ENCODE measurements at regions not wholly inside any gene's neighbourhood (a gene's known extent, or its start where the extent isn't known, plus 50 kb on each side); places are given as distances from the start of the nearest gene placed in this dataset.

DNA sequence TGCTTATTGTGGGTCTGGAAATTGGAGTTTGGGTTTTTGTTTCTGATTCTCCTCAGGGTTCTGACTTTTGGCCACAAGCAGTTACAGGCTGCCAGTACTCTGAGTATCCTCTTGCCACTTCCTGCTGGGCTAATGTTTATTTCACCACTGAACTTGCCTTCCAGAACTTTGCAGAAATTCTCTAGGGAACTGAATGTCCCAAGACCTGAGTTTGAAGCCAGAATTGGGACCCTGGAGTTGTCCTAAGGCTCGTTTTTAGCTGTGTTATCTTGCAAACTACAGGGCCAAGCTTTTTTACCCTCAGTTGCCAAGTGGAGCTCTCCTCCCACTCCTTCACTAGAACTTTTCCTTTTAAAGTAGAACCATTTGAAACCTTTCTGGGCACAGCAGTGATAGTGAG, 89.9 kb downstream of the FAT3 start:
- Histone ChIP-seq H3K79me2 (ENCODE audit: insufficient read depth, low read length) (no peaks in the 10 kb centered on the region), H4K20me1 (ENCODE audit: insufficient read depth, low read length) (no peaks in the 10 kb centered on the region), H2AFZ (ENCODE audit: low read depth, low read length) (peak overlapping the region; percentile 12; the same call in 1 of the 2 replicates), H3K27ac (ENCODE audit: low read length) (no peak overlapping the region), H3K4me2 (ENCODE audit: insufficient read depth, low read length) (no peak overlapping the region), H3K9ac (ENCODE audit: low read depth, low read length) (no peak overlapping the region), H3K4me3 (ENCODE audit: low read depth in 1 of 2, low read length in 2 of 2) (no peak overlapping the region), H3K36me3 (ENCODE audit: insufficient read depth, low read length) (no peaks in the 10 kb centered on the region), H3K4me1 (ENCODE audit: insufficient read depth, low read length) (peaks cover 6% of the 10 kb centered on the region), H3K27me3 (ENCODE audit: insufficient read depth, low read length, poor library complexity) (no peaks in the 10 kb centered on the region), H3K9me3 (ENCODE audit: insufficient read depth, low read length, severe bottlenecking) (no peaks in the 10 kb centered on the region)
- ATAC-seq (ENCODE audit: insufficient read depth, low read depth) (no peak), DNase-seq (no peak)
- TF ChIP-seq, protein P1, sequence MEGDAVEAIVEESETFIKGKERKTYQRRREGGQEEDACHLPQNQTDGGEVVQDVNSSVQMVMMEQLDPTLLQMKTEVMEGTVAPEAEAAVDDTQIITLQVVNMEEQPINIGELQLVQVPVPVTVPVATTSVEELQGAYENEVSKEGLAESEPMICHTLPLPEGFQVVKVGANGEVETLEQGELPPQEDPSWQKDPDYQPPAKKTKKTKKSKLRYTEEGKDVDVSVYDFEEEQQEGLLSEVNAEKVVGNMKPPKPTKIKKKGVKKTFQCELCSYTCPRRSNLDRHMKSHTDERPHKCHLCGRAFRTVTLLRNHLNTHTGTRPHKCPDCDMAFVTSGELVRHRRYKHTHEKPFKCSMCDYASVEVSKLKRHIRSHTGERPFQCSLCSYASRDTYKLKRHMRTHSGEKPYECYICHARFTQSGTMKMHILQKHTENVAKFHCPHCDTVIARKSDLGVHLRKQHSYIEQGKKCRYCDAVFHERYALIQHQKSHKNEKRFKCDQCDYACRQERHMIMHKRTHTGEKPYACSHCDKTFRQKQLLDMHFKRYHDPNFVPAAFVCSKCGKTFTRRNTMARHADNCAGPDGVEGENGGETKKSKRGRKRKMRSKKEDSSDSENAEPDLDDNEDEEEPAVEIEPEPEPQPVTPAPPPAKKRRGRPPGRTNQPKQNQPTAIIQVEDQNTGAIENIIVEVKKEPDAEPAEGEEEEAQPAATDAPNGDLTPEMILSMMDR (IDR thresholded peaks at IDR 0.05; ENCODE audit: borderline replicate concordance, extremely low read depth, low read length, poor library complexity, severe bottlenecking), result no peak
- no peak for TF ChIP-seq EZH2 (IDR thresholded peaks at IDR 0.05; ENCODE audit: borderline replicate concordance, low read depth, low read length, severe bottlenecking)

- no peak for TF ChIP-seq EZH2 (IDR thresholded peaks at IDR 0.05; ENCODE audit: borderline replicate concordance, low read depth, low read length, severe bottlenecking)
- TF ChIP-seq, protein P1 (IDR thresholded peaks at IDR 0.05; ENCODE audit: borderline replicate concordance, extremely low read depth, low read length, poor library complexity, severe bottlenecking), result no peak
Measured at GRCh38 chr11:92316106-92316809, 91.6 kb downstream of the FAT3 start.

GRCh38 chr11:92317222-92317621, 92.6 kb downstream of the FAT3 start:
- TF ChIP-seq, protein P1 (IDR thresholded peaks at IDR 0.05; ENCODE audit: borderline replicate concordance, extremely low read depth, low read length, poor library complexity, severe bottlenecking), result no peak
- no peak for TF ChIP-seq EZH2 (IDR thresholded peaks at IDR 0.05; ENCODE audit: borderline replicate concordance, low read depth, low read length, severe bottlenecking)
- Histone ChIP-seq H3K9me3 (ENCODE audit: insufficient read depth, low read length, severe bottlenecking) (no peaks in the 10 kb centered on the region), H3K4me2 (ENCODE audit: insufficient read depth, low read length) (no peak overlapping the region), H3K4me1 (ENCODE audit: insufficient read depth, low read length) (peaks cover 9% of the 10 kb centered on the region), H2AFZ (ENCODE audit: low read depth, low read length) (no peak overlapping the region), H3K9ac (ENCODE audit: low read depth, low read length) (no peak overlapping the region), H3K27ac (ENCODE audit: low read length) (no peak overlapping the region), H4K20me1 (ENCODE audit: insufficient read depth, low read length) (no peaks in the 10 kb centered on the region), H3K36me3 (ENCODE audit: insufficient read depth, low read length) (no peaks in the 10 kb centered on the region), H3K79me2 (ENCODE audit: insufficient read depth, low read length) (no peaks in the 10 kb centered on the region), H3K27me3 (ENCODE audit: insufficient read depth, low read length, poor library complexity) (no peaks in the 10 kb centered on the region), H3K4me3 (ENCODE audit: low read depth in 1 of 2, low read length in 2 of 2) (no peak overlapping the region)
- DNase-seq (no peak), ATAC-seq (ENCODE audit: insufficient read depth, low read depth) (no peak)

More at GRCh38 chr11:92316106-92316809, 91.6 kb downstream of the FAT3 start:
- Histone ChIP-seq H3K27ac (ENCODE audit: low read length) (no peak overlapping the region), H3K27me3 (ENCODE audit: insufficient read depth, low read length, poor library complexity) (no peaks in the 10 kb centered on the region), H3K79me2 (ENCODE audit: insufficient read depth, low read length) (no peaks in the 10 kb centered on the region), H3K36me3 (ENCODE audit: insufficient read depth, low read length) (no peaks in the 10 kb centered on the region), H3K9me3 (ENCODE audit: insufficient read depth, low read length, severe bottlenecking) (no peaks in the 10 kb centered on the region), H3K4me2 (ENCODE audit: insufficient read depth, low read length) (no peak overlapping the region), H3K4me1 (ENCODE audit: insufficient read depth, low read length) (peaks cover 6% of the 10 kb centered on the region), H2AFZ (ENCODE audit: low read depth, low read length) (no peak overlapping the region), H3K4me3 (ENCODE audit: low read depth in 1 of 2, low read length in 2 of 2) (no peak overlapping the region), H4K20me1 (ENCODE audit: insufficient read depth, low read length) (no peaks in the 10 kb centered on the region), H3K9ac (ENCODE audit: low read depth, low read length) (no peak overlapping the region)
- no peak for DNase-seq
- ATAC-seq (ENCODE audit: insufficient read depth, low read depth), result no peak
